Transverse colon (tissue), 3 donors: ENCODE measurements at regions not wholly inside any gene's neighbourhood (a gene's known extent, or its start where the extent isn't known, plus 50 kb on each side); places are given as distances from the start of the nearest gene placed in this dataset.

Experiments used
- EP300 ChIP-seq: sonication (generic); formaldehyde crosslinking; IDR thresholded peaks from one replicate; pipeline ENCODE4 v1.6.1; 2017; ENCODE audit warnings: antibody characterized with exemption, low read depth
- TF ChIP-seq, protein P1 (sequence below), 5 experiments: fragments of 200-600 bp in 3 of 5; fragments of 450-650 bp in 2 of 5; sonication (generic) in 3 of 5; IDR thresholded peaks; 1 replicate in 2 of 5; 2 replicates in 3 of 5; pipeline ENCODE4 v1.5.1; 2016 to 2017; ENCODE audit warnings: antibody characterized with exemption in 5 of 5, inconsistent platforms in 3 of 5, mild to moderate bottlenecking in 2 of 5, moderate library complexity in 1 of 5

DNA sequence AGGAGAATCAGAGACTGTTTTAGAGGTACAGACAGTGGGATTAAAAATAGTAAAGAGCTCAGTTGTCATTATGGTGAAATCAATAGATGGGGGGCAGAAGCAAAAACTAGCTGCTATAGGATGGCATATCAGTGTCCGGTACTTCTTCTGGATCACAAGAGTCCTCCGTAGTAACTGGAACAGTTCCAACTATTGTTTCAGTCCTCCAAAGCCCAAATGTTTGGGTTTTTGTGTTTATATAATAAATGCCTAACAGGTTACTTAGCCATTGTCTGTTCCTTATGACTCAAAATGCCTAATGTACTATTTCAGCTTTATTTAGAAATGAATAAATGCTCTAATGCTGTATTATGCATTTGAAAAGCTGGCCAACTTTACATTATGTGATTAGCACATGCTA, 401.2 kb downstream of the PTH2R start:
- TF ChIP-seq, protein P1, sequence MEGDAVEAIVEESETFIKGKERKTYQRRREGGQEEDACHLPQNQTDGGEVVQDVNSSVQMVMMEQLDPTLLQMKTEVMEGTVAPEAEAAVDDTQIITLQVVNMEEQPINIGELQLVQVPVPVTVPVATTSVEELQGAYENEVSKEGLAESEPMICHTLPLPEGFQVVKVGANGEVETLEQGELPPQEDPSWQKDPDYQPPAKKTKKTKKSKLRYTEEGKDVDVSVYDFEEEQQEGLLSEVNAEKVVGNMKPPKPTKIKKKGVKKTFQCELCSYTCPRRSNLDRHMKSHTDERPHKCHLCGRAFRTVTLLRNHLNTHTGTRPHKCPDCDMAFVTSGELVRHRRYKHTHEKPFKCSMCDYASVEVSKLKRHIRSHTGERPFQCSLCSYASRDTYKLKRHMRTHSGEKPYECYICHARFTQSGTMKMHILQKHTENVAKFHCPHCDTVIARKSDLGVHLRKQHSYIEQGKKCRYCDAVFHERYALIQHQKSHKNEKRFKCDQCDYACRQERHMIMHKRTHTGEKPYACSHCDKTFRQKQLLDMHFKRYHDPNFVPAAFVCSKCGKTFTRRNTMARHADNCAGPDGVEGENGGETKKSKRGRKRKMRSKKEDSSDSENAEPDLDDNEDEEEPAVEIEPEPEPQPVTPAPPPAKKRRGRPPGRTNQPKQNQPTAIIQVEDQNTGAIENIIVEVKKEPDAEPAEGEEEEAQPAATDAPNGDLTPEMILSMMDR (IDR thresholded peaks at IDR 0.05), result no peak
- TF ChIP-seq EP300, result no peak
